Muscle of arm (tissue), 1 donor: ENCODE measurements at regions not wholly inside any gene's neighbourhood (a gene's known extent, or its start where the extent isn't known, plus 50 kb on each side); places are given as distances from the start of the nearest gene placed in this dataset.
A peak's percentile ranks its signal among the peaks of the same experiment; 100 is the strongest.

ENCODE experiments used
- DNase-seq: peaks from one replicate; pipeline ENCODE4 v3.0.0-alpha.2; 2013

DNA sequence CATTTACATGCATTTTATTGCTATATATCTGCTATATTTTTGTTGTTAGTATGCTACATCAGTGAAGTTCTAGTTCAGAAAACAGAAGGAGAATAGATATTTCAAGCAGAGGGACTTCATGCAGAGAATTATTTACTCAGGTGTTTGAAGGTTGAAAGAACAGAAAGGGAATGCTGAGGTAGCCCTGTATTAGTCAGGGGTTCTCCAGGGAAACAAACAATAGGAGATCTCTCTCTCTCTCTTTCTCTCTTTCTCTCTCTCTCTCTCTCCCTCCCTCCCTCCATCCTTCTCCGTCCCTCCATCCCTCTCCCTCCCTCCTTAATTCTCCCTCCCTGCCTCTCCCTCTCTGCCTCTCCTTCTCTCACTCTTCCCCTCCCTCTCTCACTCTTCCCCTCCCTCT lies 114.3 kb upstream of the TDRD3 start:
- DNase-seq, result no peak

DNA sequence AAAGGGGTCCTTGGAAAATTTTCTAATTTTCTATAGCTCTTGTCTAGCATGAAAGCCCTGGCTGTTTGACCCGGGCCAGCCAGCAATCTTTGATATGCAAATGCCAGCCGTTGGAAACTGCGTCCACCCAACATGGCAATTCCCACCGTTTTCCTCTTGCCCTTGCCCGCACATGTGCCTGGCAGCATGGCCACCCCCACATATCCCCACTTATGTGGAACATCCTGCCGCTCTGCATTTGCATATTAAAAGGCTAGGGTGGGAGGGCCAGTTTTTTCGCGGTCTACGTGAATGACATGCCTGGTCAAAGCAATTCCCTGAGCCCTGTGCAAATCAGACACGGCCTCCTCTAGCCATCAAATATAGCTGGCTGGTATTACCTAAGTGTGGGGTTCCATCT lies 110.3 kb upstream of the TDRD3 start:
- DNase-seq, result no peak

DNA sequence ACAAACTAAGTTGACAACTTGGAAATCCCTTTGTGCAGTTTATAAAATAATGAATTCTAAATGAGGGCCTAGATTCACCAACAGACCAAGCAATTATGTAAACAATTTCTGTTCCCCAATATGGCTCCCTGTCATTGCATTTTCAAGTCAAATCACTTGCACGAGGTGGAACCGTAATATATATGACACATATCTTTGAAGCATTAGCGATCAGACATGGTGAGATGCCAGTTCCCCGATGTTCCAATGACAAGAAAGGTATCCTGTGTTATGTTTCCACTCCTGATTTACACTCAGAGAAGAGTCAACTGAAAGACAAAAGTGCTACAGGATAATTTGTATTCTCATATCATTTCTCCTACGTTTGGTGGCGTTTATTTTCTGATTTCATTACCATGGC lies 108.5 kb upstream of the TDRD3 start:
- DNase-seq, result no peak

GRCh38 chr13:60303166-60303565 lies 93.9 kb upstream of the TDRD3 start:
- no peak for DNase-seq

GRCh38 chr13:60311527-60311926 lies 85.5 kb upstream of the TDRD3 start:
- DNase-seq, result no peak

DNA sequence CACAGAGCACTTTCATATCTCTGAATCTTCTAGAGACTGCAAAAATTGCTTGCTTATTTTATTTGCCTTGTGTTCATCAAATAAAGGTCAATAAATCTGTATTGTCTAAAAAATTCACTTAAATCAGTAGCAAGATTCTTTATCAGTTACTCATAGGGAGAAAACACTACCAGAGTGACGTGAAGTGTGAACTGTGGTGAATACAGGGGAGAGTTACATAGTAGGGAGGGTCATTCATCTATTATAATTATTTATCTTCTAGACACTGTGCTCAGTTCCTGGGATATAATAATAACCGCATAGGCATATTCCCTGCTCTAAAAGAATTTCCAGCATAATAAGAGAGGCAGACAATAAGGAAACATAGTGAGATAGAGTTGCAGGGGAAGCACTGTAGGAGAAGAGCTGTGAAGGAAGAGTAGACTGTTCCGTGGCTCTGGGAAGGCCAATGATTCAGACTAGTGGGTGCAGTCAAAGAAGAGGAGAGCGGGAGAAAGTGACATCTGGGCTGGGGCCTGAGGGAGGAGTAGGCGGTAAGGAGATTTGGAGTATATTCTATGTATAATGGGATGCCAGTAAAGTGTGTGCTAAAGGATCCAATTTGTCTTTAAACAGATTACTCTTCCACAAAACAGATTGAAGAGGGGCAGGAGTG lies 84.0 kb upstream of the TDRD3 start:
- no peak for DNase-seq

DNA sequence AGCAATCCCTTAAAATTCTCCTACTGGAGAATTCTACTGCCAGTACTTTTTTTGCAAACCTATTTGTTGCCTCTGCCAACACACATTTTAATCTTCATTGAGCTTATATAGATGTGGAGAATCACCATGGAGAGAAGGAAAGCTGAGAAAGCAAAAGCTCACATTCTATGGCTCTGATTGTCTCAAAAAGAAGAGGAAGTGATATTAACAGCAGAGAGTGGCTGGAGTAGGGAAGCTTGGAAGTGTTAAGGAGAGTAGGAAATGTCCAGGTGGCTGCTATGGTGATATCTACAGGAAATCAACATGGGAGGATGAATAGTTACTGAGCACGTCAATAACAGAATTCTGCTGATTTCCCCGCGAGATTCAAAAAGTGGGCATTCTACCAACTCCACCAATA lies 78.8 kb upstream of the TDRD3 start:
- no peak for DNase-seq

DNA sequence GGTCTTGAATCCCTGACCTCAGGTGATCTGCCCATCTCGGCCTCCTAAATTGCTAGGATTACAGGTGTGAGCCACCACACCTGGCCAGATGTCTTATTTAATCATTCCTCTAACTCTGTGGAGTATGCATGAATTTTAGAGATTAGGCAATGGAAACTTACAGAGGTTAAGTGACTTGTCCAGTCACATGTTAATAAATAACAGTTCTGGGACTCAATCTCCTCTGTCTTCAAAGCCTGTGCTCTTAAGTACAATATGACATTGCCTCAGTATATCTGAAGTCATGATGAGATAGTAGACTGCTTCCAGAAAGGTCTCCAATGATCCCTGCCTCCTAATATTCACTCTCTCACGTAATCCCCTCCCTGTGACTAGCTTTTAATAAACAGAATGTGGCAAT lies 72.9 kb upstream of the TDRD3 start:
- no peak for DNase-seq

- no peak for DNase-seq
Measured at GRCh38 chr13:60326273-60326672, 70.7 kb upstream of the TDRD3 start.

DNA sequence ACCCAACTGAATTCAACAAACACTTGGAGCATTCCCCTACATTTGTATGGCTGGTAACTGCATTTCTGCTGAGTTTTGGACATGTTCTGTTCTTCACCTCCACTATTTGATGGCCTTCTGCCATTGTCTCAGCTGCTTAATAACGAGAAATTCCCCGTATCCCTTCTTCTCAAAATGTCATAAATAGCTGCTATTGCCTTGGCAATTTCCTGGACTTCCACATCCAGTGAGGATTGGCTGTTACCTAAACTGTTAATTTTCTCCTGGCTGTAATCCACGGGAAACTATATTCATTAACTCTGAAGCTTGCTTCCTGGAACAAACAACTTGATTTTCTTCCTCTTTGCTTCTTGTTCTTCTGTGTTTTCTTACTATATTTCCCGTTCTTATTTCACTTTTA lies 69.5 kb upstream of the TDRD3 start:
- peak; percentile 14 for DNase-seq

GRCh38 chr13:60328073-60328472 lies 68.9 kb upstream of the TDRD3 start:
- no peak for DNase-seq

DNA sequence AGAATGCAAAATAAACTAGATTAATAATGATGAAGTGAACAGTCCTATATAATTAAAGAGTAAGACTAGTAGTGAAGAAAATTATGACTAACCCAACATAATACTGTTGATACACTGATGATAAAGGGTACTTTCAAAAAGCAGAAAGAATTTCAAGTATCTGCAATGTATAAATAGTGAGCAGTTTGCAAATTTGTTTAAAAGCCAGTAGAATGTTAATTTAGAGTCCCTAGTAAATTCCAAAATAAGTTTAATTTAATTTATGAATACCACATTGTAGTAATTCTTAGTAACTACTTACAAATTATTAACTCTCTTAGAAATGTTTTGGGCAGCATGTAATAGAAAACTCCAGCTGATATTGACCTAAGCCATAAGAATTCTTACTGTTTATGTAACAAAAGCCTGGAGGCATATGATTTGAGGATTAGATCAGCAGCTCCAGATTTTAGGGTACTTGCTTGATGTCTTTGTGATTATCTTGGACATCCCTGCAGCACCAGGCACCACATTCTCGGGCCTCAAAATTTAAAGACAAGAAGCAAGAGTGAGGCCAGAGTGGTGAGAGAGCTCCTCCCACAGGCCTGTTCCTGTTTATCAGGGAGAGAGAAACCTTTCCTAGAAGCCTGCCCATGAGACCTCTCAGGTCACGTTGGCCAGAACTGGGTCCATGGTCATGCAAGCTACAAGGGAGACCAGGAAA lies 67.6 kb upstream of the TDRD3 start:
- DNase-seq, result peak; percentile 10

DNA sequence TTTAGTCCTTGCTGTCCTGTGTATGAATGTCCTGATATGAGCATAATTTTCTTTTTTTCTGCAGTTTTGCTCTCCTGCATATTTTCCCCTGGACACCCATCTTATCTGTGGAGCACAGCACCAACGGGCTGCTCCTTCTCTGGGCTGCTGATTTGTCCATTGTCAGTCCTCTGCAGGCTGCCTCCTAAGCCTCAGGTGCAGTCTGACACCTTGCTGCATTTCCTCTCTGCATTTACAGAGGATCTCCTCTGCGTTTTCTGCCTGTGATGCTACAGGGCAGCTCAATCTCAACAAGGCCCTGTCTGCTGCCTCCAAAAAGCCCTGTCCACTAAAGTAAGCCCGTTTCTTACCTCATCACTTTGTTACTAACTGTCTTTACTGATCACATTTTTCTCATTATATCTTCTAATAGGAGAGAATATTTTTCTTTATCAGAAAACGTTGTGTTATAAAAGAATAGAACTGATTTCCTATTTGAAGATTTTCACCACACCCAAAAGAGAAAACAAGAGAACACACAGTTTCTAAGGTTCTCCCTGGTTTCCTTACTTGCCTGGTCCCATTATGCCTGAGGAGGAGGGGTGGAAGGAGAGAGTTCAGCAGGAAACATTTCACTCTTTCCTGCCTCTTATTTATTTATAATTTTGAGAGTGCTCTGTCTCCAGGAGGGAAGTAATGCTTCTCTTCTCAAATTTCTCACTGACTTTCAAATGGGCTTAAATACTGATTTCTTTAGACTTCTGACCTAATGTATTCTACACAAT lies 65.6 kb upstream of the TDRD3 start:
- DNase-seq, result no peak

DNA sequence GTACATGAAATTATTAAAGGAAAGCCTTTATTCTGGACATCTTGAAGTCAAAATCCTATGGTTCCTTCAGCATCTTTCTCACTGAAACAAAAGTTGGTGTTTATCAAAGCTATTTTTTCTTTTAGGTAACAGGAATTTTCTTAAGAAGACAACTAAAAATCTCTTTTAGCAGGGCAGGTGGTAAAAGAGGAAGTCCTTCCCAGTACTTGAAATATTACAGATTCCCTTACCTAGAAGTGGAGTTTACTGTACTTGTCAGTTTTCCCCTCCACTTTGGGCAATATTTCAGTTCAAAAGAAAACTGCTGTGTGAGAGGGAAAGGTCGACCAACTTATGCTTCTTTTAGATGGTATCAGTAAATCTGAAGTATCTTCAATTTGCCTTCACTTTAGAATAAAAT lies 64.3 kb upstream of the TDRD3 start:
- DNase-seq, result no peak

- no peak for DNase-seq
Measured at GRCh38 chr13:60334310-60334709, 62.7 kb upstream of the TDRD3 start.

DNA sequence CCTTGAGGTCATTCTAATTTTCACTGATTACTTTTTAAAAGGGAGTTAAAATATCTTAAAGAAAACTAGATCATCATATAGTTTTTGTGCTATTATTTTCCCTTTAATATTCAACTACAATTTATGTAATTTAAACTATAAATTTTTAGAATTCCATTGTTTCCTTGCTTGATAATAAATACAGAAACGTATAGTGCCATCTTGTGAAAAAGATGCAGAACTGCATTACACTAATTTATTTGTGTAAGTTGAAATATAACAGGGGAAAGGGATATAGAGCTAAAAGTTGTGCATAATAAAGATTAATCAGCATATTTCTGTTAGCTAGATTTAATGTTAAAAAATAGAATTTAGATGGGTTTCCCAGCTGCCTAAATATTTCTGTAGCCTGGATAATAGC lies 61.5 kb upstream of the TDRD3 start:
- DNase-seq, result no peak

GRCh38 chr13:60338754-60339153 lies 58.3 kb upstream of the TDRD3 start:
- DNase-seq, result no peak

DNA sequence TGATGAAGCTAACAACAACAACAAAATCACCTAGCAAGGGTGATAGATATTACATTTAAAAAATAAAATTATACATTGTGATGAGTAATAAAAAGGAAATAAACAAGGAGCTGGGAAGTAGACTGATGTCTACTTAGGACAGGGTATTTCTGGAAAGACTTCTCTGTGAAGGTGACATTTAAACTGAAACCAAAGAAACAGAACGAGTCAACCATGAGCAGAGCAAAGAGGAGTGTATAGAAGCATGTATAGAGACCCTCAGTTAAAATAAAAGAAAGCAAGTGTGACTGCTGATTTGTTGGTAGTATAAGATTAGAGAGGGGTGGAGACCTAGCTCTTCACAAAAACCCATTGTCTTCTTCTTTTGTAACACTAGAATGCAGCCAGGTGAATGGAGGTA lies 53.0 kb upstream of the TDRD3 start:
- DNase-seq, result no peak

DNA sequence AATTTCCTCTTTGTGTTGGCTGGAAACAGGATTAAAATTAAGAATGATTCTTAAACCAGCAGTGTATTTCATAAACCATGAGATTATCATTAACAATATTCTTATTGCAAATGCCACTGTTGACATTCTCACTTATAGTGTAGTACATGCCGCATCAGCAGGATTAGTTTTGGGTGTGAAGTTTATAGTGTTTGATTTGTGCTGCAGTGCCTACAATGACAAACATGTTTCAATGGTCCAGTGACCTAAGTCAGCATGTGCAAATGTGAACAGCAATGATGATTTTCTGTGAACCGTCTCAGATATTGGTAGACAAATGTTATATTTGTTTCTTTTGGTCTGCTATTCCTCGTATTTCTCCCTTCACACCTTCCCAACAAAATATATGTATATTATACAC lies 49.8 kb upstream of the TDRD3 start:
- DNase-seq, result no peak
